Prostate gland (tissue), 2 donors: ENCODE measurements at regions not wholly inside any gene's neighbourhood (a gene's known extent, or its start where the extent isn't known, plus 50 kb on each side); places are given as distances from the start of the nearest gene placed in this dataset.

Source experiments
- DNase-seq: peaks from one replicate; pipeline ENCODE4 v3.0.0-alpha.2; 2019; ENCODE audit warnings: low spot score
- H3K27ac ChIP-seq, 2 donors: fragments of 200-600 bp; sonication (generic); 2 replicates each; pipeline ENCODE4 v1.5.1; 2017 to 2019
- H3K27me3 ChIP-seq: fragments of 200-600 bp; sonication (generic); replicated peaks from 2 replicates; pipeline ENCODE4 v1.5.1; 2019; ENCODE audit not compliant: insufficient read depth
- H3K36me3 ChIP-seq, 2 donors: fragments of 200-600 bp; sonication (generic); 1 replicate in 1 of 2; 2 replicates in 1 of 2; pipeline versions ENCODE4 v1.5.1 to v1.8.1; 2017 to 2019
- H3K4me1 ChIP-seq: fragments of 200-600 bp; sonication (generic); replicated peaks from 2 replicates; pipeline ENCODE4 v1.5.1; 2019
- H3K4me3 ChIP-seq, 2 donors: fragments of 200-600 bp; sonication (generic); 2 replicates each; pipeline ENCODE4 v1.5.1; 2017 to 2019
- H3K9me3 ChIP-seq: fragments of 200-600 bp; sonication (generic); 2 replicates; pipeline ENCODE4 v1.5.1; 2017
- CTCF ChIP-seq, 4 experiments: fragments of 200-600 bp in 2 of 4; fragments of 450-650 bp in 2 of 4; sonication (generic) in 2 of 4; IDR thresholded peaks; 1 replicate in 3 of 4; 2 replicates in 1 of 4; pipeline ENCODE4 v1.5.1; 2016 to 2019; ENCODE audit warnings: antibody characterized with exemption in 4 of 4, mild to moderate bottlenecking in 2 of 4, moderate library complexity in 2 of 4
- POLR2A ChIP-seq: fragments of 450-650 bp; IDR thresholded peaks from one replicate; pipeline ENCODE4 v1.6.1; 2016; ENCODE audit warnings: antibody characterized with exemption, mild to moderate bottlenecking
- POLR2AphosphoS5 ChIP-seq: sonication (generic); formaldehyde crosslinking; IDR thresholded peaks from one replicate; pipeline ENCODE4 v1.6.1; 2017; ENCODE audit warnings: antibody characterized with exemption
- WGBS: methylation state at CpG from one replicate; pipeline ENCODE4 v1.1.5; 2018; 5-methylcytosine and 5-hydroxymethylcytosine counted together
- intact Hi-C: fragments of 100-400 bp; cut with DNase I; formaldehyde crosslinking; loops from one replicate; pipeline ENCODE4 v1.14.2; 2022

GRCh38 chr5:51988634-51989033, 605.4 kb downstream of the ISL1 start:
- 69% methylated on average over 6 of the region's 6 CpGs for WGBS
- H3K36me3 ChIP-seq = no peaks in the 10 kb centered on the region
- no peak for DNase-seq
- H3K27ac ChIP-seq = no peak overlapping the region
- no peaks in the 10 kb centered on the region for H3K9me3 ChIP-seq
- H3K4me1 ChIP-seq = no peaks in the 10 kb centered on the region
- intact Hi-C loops = no loop called here
- H3K27me3 ChIP-seq = no peaks in the 10 kb centered on the region
- no peak overlapping the region for H3K4me3 ChIP-seq
- TF ChIP-seq POLR2A (no peak), CTCF (IDR thresholded peaks at IDR 0.05) (no peak), POLR2AphosphoS5 (no peak)

GRCh38 chr5:51990241-51990640, 607.0 kb downstream of the ISL1 start:
- no peak for DNase-seq

GRCh38 chr5:51990661-51991180, 607.5 kb downstream of the ISL1 start:
- Histone ChIP-seq H3K36me3 (no peaks in the 10 kb centered on the region), H3K27me3 (no peaks in the 10 kb centered on the region), H3K4me3 (no peak overlapping the region), H3K27ac (no peak overlapping the region), H3K9me3 (no peaks in the 10 kb centered on the region), H3K4me1 (no peaks in the 10 kb centered on the region)
- TF ChIP-seq CTCF (IDR thresholded peaks at IDR 0.05) = no peak
- TF ChIP-seq POLR2A = no peak
- TF ChIP-seq POLR2AphosphoS5 = no peak
- intact Hi-C loops = no loop called here
- no peak for DNase-seq
- 45% methylated on average over 1 of the region's 1 CpG for WGBS

More at GRCh38 chr5:51990241-51990640, 607.0 kb downstream of the ISL1 start:
- TF ChIP-seq CTCF (IDR thresholded peaks at IDR 0.05) (no peak), POLR2A (no peak), POLR2AphosphoS5 (no peak)
- no peak overlapping the region for H3K4me3 ChIP-seq
- H3K27me3 ChIP-seq = no peaks in the 10 kb centered on the region
- H3K9me3 ChIP-seq = no peaks in the 10 kb centered on the region
- no peaks in the 10 kb centered on the region for H3K36me3 ChIP-seq
- intact Hi-C loops = no loop called here
- WGBS = 73% methylated on average over 2 of the region's 2 CpGs
- H3K27ac ChIP-seq = no peak overlapping the region
- no peaks in the 10 kb centered on the region for H3K4me1 ChIP-seq

GRCh38 chr5:51991940-51992339, 608.7 kb downstream of the ISL1 start:
- Histone ChIP-seq H3K36me3 (no peaks in the 10 kb centered on the region), H3K4me3 (no peak overlapping the region), H3K27ac (no peak overlapping the region), H3K9me3 (no peaks in the 10 kb centered on the region), H3K4me1 (no peaks in the 10 kb centered on the region), H3K27me3 (no peaks in the 10 kb centered on the region)
- DNase-seq = no peak
- TF ChIP-seq POLR2AphosphoS5 = no peak
- no peak for TF ChIP-seq POLR2A
- TF ChIP-seq CTCF (IDR thresholded peaks at IDR 0.05) = no peak
- 91% methylated on average over 3 of the region's 3 CpGs for WGBS
- intact Hi-C loops = no loop called here

- Histone ChIP-seq H3K27me3 (no peaks in the 10 kb centered on the region), H3K4me1 (no peaks in the 10 kb centered on the region), H3K36me3 (no peaks in the 10 kb centered on the region), H3K27ac (no peak overlapping the region), H3K9me3 (no peaks in the 10 kb centered on the region), H3K4me3 (no peak overlapping the region)
- WGBS = 88% methylated on average over 5 of the region's 5 CpGs
- no peak for DNase-seq
- intact Hi-C loops = no loop called here
- TF ChIP-seq POLR2A = no peak
- no peak for TF ChIP-seq CTCF (IDR thresholded peaks at IDR 0.05)
- TF ChIP-seq POLR2AphosphoS5 = no peak
Measured at GRCh38 chr5:51995773-51996306, 612.6 kb downstream of the ISL1 start.
